GM12878 (cell line): ENCODE measurements at regions not wholly inside any gene's neighbourhood (a gene's known extent, or its start where the extent isn't known, plus 50 kb on each side); places are given as distances from the start of the nearest gene placed in this dataset.

Experiments
- ATAC-seq: fragments of 200-7000 bp; cut with Tn5 transposase; 3 replicates; pipeline ENCODE4 v1.9.1; 2020; ENCODE audit warnings: mild to moderate bottlenecking, moderate library complexity
- BruUV-seq: library from RNA; stranded (reverse); fragments of 400-500 nt; replicated peaks from 2 replicates; lab custom pipeline; 2021; lab: Mats Ljungman, UMichigan
- CTCF ChIA-PET: fragments of 300-600 bp; sonication (Branson Sonifier 250); formaldehyde crosslinking; extraction: SDS; loops from one replicate; lab custom pipeline; 2021; ENCODE audit warnings: inconsistent platforms; lab: Yijun Ruan, JAX
- POLR2A ChIA-PET: fragments of 350-600 bp; formaldehyde crosslinking; extraction: SDS; loops from one replicate; lab custom pipeline; 2021; ENCODE audit warnings: inconsistent platforms; lab: Charles Lee
- RAD21 ChIA-PET: fragments of 300-600 bp; sonication (Branson Sonifier 250); formaldehyde crosslinking; loops from one replicate; lab custom pipeline; 2023; ENCODE audit warnings: antibody characterized with exemption; ENCODE audit not compliant: unreplicated experiment; lab: Charles Lee
- SMC1A ChIA-PET: fragments of 300-600 bp; sonication (Branson Sonifier 250); formaldehyde crosslinking; loops from one replicate; lab custom pipeline; 2023; ENCODE audit not compliant: unreplicated experiment, uncharacterized antibody; lab: Charles Lee
- DNase-seq: peaks from one replicate; pipeline ENCODE4 v3.0.0-alpha.2; 2011; ENCODE audit warnings: low read depth, low spot score
- FAIRE-seq: peaks from 3 replicates; lab custom pipeline; 2011; peaks lifted over from hg19 to GRCh38; lab: Jason Lieb, UNC
- H2AFZ ChIP-seq: 2 replicates; pipeline ENCODE4 v1.6.0; 2011; ENCODE audit warnings: low read depth, low read length, control low read depth; ENCODE audit not compliant: control insufficient read depth
- H3K27ac ChIP-seq: 2 replicates; pipeline ENCODE4 v1.5.1; 2011; ENCODE audit warnings: control low read depth; ENCODE audit not compliant: control insufficient read depth, insufficient read depth
- H3K27me3 ChIP-seq, 2 experiments: replicated peaks in 1 of 2; 2 replicates each; pipeline versions ENCODE4 v1.6.0 to v1.6.1; 2011; ENCODE audit warnings: low read length in 1 of 2; ENCODE audit not compliant: control insufficient read depth in 2 of 2, insufficient read depth in 2 of 2
- H3K36me3 ChIP-seq, 2 experiments: 2 replicates each; pipeline ENCODE4 v1.5.1; 2011; ENCODE audit warnings: low read length in 1 of 2; ENCODE audit not compliant: control insufficient read depth in 2 of 2, insufficient read depth in 2 of 2
- H3K4me1 ChIP-seq: 2 replicates; pipeline ENCODE4 v1.6.1; 2011; ENCODE audit warnings: mild to moderate bottlenecking, low read length, moderate library complexity, mixed read lengths; ENCODE audit not compliant: control insufficient read depth, insufficient read depth
- H3K4me2 ChIP-seq: 2 replicates; pipeline ENCODE4 v1.6.0; 2011; ENCODE audit warnings: control low read depth; ENCODE audit not compliant: control insufficient read depth, insufficient read depth
- H3K4me3 ChIP-seq: fragments of 200-600 bp; sonication (generic); 2 replicates; pipeline ENCODE4 v1.5.1; 2016
- H3K79me2 ChIP-seq: 2 replicates; pipeline ENCODE4 v1.6.0; 2011; ENCODE audit warnings: low read length; ENCODE audit not compliant: control insufficient read depth, insufficient read depth
- H3K9ac ChIP-seq: 2 replicates; pipeline ENCODE4 v1.8.0; 2011; ENCODE audit warnings: low read length, control low read depth, mixed read lengths; ENCODE audit not compliant: control insufficient read depth, insufficient read depth
- H3K9me3 ChIP-seq: replicated peaks from 3 replicates; pipeline ENCODE4 v1.5.1; 2011; ENCODE audit warnings: mild to moderate bottlenecking, low read length; ENCODE audit not compliant: control insufficient read depth, insufficient read depth
- H4K20me1 ChIP-seq: 2 replicates; pipeline ENCODE4 v1.6.0; 2011; ENCODE audit not compliant: control insufficient read depth, insufficient read depth
- BRCA1 ChIP-seq: IDR thresholded peaks from 2 replicates; pipeline ENCODE4 v1.6.1; 2011; ENCODE audit warnings: low read depth, low read length, improper control_type of control experiment
- CBX5 ChIP-seq: sonication (generic); IDR thresholded peaks from 2 replicates; pipeline ENCODE4 v1.6.1; 2016; ENCODE audit warnings: low read depth, moderate library complexity, mild to moderate bottlenecking, inconsistent platforms
- CREM ChIP-seq: IDR thresholded peaks from 2 replicates; pipeline ENCODE4 v1.6.1; 2014; ENCODE audit warnings: antibody characterized with exemption, low read depth
- EGR1 ChIP-seq, 2 experiments: IDR thresholded peaks; 1 replicate in 1 of 2; 2 replicates in 1 of 2; pipeline ENCODE4 v1.6.1; 2011 to 2012; ENCODE audit warnings: low read depth in 2 of 2, low read length in 2 of 2, borderline replicate concordance in 1 of 2, mild to moderate bottlenecking in 1 of 2, moderate library complexity in 1 of 2
- ESRRA ChIP-seq: IDR thresholded peaks from 2 replicates; pipeline ENCODE4 v1.6.1; 2012; ENCODE audit warnings: mild to moderate bottlenecking, low read length, improper control_type of control experiment
- MYC ChIP-seq: IDR thresholded peaks from 2 replicates; pipeline ENCODE4 v1.6.1; 2011; ENCODE audit warnings: mild to moderate bottlenecking, low read length, moderate library complexity, inconsistent platforms; ENCODE audit not compliant: insufficient read depth, insufficient replicate concordance, insufficient read length, severe bottlenecking
- NBN ChIP-seq: fragments of 450-650 bp; IDR thresholded peaks from 2 replicates; pipeline ENCODE4 v1.6.1; 2016
- NFYA ChIP-seq: IDR thresholded peaks from 2 replicates; pipeline ENCODE4 v1.6.1; 2011; ENCODE audit warnings: low read depth, mild to moderate bottlenecking, low read length, improper control_type of control experiment, borderline replicate concordance
- NR2F1 ChIP-seq: fragments of 450-650 bp; conservative IDR thresholded peaks from 2 replicates; pipeline ENCODE4 v1.6.1; 2017; ENCODE audit warnings: mild to moderate bottlenecking
- RCOR1 ChIP-seq: conservative IDR thresholded peaks from 2 replicates; pipeline ENCODE4 v1.6.1; 2012; ENCODE audit warnings: low read depth, low read length, improper control_type of control experiment
- RUNX3 ChIP-seq: IDR thresholded peaks from 2 replicates; pipeline ENCODE4 v1.6.1; 2012; ENCODE audit warnings: low read length, inconsistent platforms
- SMAD1 ChIP-seq: fragments of 450-650 bp; IDR thresholded peaks from 2 replicates; pipeline ENCODE4 v1.6.1; 2018; ENCODE audit warnings: mild to moderate bottlenecking, low read depth; ENCODE audit not compliant: partially characterized antibody
- SRF ChIP-seq, 2 experiments: IDR thresholded peaks; 2 replicates each; pipeline ENCODE4 v1.6.1; 2011; ENCODE audit warnings: low read depth in 2 of 2, low read length in 2 of 2, mild to moderate bottlenecking in 1 of 2, moderate library complexity in 1 of 2
- TARDBP ChIP-seq: IDR thresholded peaks from 2 replicates; pipeline ENCODE4 v1.6.1; 2016; ENCODE audit warnings: borderline replicate concordance
- WGBS: methylation state at CpG from one replicate; pipeline ENCODE4 v1.1.6; 2016; ENCODE audit warnings: low lambda C conversion rate; ENCODE audit not compliant: insufficient replicate concordance, insufficient coverage; ENCODE audit errors: missing lambda C conversion rate; 5-methylcytosine and 5-hydroxymethylcytosine counted together
- in situ Hi-C: fragments of 300-500 bp; cut with MboI; formaldehyde crosslinking; loops from 9 replicates; pipeline ENCODE4 v1.14.3; 2018; ENCODE audit warnings: mixed read lengths
- intact Hi-C: fragments of 100-400 bp; cut with micrococcal nuclease; formaldehyde crosslinking; loops from one replicate; pipeline ENCODE4 v1.14.2; 2022; ENCODE audit not compliant: unreplicated experiment
- TF ChIP-seq, protein P1 (sequence below): fragments of 450-650 bp; IDR thresholded peaks from 2 replicates; pipeline ENCODE4 v1.6.1; 2018; ENCODE audit warnings: borderline replicate concordance, mild to moderate bottlenecking; ENCODE audit not compliant: partially characterized antibody
- TF ChIP-seq, protein P2 (sequence below): IDR thresholded peaks from 2 replicates; pipeline ENCODE4 v1.6.1; 2011; ENCODE audit warnings: borderline replicate concordance, low read depth, mild to moderate bottlenecking, moderate library complexity, mixed read lengths, low read length; ENCODE audit not compliant: insufficient read depth; ENCODE audit errors: extremely low read length
- TF ChIP-seq, protein P3 (sequence below): fragments of 450-650 bp; formaldehyde crosslinking; IDR thresholded peaks from 2 replicates; pipeline ENCODE4 v1.5.0; 2022; ENCODE audit warnings: mild to moderate bottlenecking, missing genetic modification characterization

DNA sequence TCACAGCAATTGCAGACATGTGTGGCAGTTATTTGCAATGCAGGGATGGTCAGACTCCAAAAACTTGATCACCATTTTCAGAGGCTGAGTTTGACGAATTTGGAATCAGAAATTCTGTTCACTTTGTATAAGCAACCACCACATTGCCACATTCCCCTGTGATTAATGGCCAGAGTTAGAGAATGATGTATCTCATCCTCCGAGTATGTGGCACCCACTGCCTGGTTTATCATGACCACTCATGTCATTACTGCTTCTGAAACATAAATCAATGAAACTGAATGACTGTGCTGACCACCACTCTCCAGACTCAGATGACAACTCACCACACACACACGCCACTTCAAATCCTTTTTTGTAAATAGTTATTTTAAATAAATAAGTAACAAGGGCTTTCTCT, 66.6 kb upstream of the CACHD1 start:
- no peak overlapping the region for H2AFZ ChIP-seq
- no peaks in the 10 kb centered on the region for H3K79me2 ChIP-seq
- ATAC-seq (no peak), DNase-seq (no peak), FAIRE-seq (no peak)
- no peak overlapping the region for H3K27ac ChIP-seq
- in situ Hi-C loops (no loop called here), intact Hi-C loops (no loop called here)
- no TSS peak for BruUV-seq
- no peak overlapping the region for H3K4me2 ChIP-seq
- H4K20me1 ChIP-seq: no peaks in the 10 kb centered on the region
- H3K4me3 ChIP-seq: no peak overlapping the region
- 0% methylated on average over 3 of the region's 3 CpGs for WGBS
- no peaks in the 10 kb centered on the region for H3K36me3 ChIP-seq
- no peak overlapping the region for H3K9ac ChIP-seq
- SMC1A ChIA-PET: no interaction called here
- POLR2A ChIA-PET: no interaction called here
- H3K4me1 ChIP-seq: no peaks in the 10 kb centered on the region
- no peaks in the 10 kb centered on the region for H3K9me3 ChIP-seq
- H3K27me3 ChIP-seq: no peaks in the 10 kb centered on the region
- CTCF ChIA-PET: no interaction called here
- RAD21 ChIA-PET: no interaction called here
- TF ChIP-seq, protein P1, sequence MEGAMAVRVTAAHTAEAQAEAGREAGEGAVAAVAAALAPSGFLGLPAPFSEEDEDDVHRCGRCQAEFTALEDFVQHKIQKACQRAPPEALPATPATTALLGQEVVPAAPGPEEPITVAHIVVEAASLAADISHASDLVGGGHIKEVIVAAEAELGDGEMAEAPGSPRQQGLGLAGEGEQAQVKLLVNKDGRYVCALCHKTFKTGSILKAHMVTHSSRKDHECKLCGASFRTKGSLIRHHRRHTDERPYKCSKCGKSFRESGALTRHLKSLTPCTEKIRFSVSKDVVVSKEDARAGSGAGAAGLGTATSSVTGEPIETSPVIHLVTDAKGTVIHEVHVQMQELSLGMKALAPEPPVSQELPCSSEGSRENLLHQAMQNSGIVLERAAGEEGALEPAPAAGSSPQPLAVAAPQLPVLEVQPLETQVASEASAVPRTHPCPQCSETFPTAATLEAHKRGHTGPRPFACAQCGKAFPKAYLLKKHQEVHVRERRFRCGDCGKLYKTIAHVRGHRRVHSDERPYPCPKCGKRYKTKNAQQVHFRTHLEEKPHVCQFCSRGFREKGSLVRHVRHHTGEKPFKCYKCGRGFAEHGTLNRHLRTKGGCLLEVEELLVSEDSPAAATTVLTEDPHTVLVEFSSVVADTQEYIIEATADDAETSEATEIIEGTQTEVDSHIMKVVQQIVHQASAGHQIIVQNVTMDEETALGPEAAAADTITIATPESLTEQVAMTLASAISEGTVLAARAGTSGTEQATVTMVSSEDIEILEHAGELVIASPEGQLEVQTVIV: no peak
- TF ChIP-seq, protein P2, sequence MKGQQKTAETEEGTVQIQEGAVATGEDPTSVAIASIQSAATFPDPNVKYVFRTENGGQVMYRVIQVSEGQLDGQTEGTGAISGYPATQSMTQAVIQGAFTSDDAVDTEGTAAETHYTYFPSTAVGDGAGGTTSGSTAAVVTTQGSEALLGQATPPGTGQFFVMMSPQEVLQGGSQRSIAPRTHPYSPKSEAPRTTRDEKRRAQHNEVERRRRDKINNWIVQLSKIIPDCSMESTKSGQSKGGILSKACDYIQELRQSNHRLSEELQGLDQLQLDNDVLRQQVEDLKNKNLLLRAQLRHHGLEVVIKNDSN: no peak
- TF ChIP-seq TARDBP (no peak), EGR1 (IDR thresholded peaks at IDR 0.05; ENCODE audit: borderline replicate concordance in 1 of 2, low read depth in 2 of 2, low read length in 2 of 2) (no peak), RUNX3 (no peak), CBX5 (no peak), CREM (no peak), BRCA1 (no peak), ESRRA (no peak), MYC (no peak), NBN (no peak), SMAD1 (no peak), SRF (IDR thresholded peaks at IDR 0.05; ENCODE audit: low read depth in 2 of 2, low read length in 2 of 2) (no peak), NR2F1 (no peak), RCOR1 (no peak), NFYA (no peak)
- TF ChIP-seq, protein P3, sequence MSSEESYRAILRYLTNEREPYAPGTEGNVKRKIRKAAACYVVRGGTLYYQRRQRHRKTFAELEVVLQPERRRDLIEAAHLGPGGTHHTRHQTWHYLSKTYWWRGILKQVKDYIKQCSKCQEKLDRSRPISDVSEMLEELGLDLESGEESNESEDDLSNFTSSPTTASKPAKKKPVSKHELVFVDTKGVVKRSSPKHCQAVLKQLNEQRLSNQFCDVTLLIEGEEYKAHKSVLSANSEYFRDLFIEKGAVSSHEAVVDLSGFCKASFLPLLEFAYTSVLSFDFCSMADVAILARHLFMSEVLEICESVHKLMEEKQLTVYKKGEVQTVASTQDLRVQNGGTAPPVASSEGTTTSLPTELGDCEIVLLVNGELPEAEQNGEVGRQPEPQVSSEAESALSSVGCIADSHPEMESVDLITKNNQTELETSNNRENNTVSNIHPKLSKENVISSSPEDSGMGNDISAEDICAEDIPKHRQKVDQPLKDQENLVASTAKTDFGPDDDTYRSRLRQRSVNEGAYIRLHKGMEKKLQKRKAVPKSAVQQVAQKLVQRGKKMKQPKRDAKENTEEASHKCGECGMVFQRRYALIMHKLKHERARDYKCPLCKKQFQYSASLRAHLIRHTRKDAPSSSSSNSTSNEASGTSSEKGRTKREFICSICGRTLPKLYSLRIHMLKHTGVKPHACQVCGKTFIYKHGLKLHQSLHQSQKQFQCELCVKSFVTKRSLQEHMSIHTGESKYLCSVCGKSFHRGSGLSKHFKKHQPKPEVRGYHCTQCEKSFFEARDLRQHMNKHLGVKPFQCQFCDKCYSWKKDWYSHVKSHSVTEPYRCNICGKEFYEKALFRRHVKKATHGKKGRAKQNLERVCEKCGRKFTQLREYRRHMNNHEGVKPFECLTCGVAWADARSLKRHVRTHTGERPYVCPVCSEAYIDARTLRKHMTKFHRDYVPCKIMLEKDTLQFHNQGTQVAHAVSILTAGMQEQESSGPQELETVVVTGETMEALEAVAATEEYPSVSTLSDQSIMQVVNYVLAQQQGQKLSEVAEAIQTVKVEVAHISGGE (CRISPR knock-in tag): no peak
